Panc1 (cell line): ENCODE measurements at regions not wholly inside any gene's neighbourhood (a gene's known extent, or its start where the extent isn't known, plus 50 kb on each side); places are given as distances from the start of the nearest gene placed in this dataset.

Experiments
- ATAC-seq: fragments of 200-7000 bp; cut with Tn5 transposase; 2 replicates; pipeline ENCODE4 v1.9.1; 2020; ENCODE audit warnings: mild to moderate bottlenecking, moderate library complexity
- BruUV-seq: library from RNA; stranded (reverse); fragments of 400-500 nt; replicated peaks from 2 replicates; lab custom pipeline; 2021; lab: Mats Ljungman, UMichigan
- CTCF ChIA-PET: fragments of 300-600 bp; sonication (Branson Sonifier 250); formaldehyde crosslinking; loops from one replicate; lab custom pipeline; 2022; ENCODE audit warnings: antibody characterized with exemption; lab: Charles Lee
- POLR2A ChIA-PET: fragments of 300-600 bp; sonication (Branson Sonifier 250); formaldehyde crosslinking; loops from one replicate; lab custom pipeline; 2022; ENCODE audit warnings: antibody characterized with exemption; lab: Charles Lee
- DNase-seq: peaks from one replicate; pipeline ENCODE4 v3.0.0-alpha.2; 2010; ENCODE audit warnings: low read depth, low spot score
- H3K27ac ChIP-seq: 2 replicates; pipeline ENCODE4 v1.5.1; 2011; ENCODE audit warnings: mild to moderate bottlenecking, low read length, inconsistent platforms
- H3K27me3 ChIP-seq: fragments of 200-500 bp; sonication (Bioruptor generic); 2 replicates; pipeline ENCODE4 v1.6.0; 2014; ENCODE audit warnings: low read length, inconsistent platforms; ENCODE audit not compliant: control insufficient read depth, insufficient read depth
- H3K36me3 ChIP-seq: fragments of 200-500 bp; sonication (Bioruptor generic); 2 replicates; pipeline ENCODE4 v1.5.1; 2014; ENCODE audit warnings: inconsistent platforms, mild to moderate bottlenecking, low read length, moderate library complexity; ENCODE audit not compliant: control insufficient read depth, insufficient read depth
- H3K4me1 ChIP-seq: 2 replicates; pipeline ENCODE4 v1.5.1; 2011; ENCODE audit warnings: inconsistent platforms, mild to moderate bottlenecking, low read length, moderate library complexity; ENCODE audit not compliant: control insufficient read depth, insufficient read depth
- H3K4me3 ChIP-seq, 2 experiments: 2 replicates each; pipeline ENCODE4 v1.5.1; 2011 to 2012; ENCODE audit warnings: low read depth in 2 of 2, low read length in 2 of 2, mild to moderate bottlenecking in 2 of 2, inconsistent platforms in 1 of 2, moderate library complexity in 1 of 2
- H3K9me3 ChIP-seq: fragments of 200-500 bp; sonication (Bioruptor generic); 2 replicates; pipeline ENCODE4 v1.5.1; 2014; ENCODE audit warnings: low read depth, mild to moderate bottlenecking, inconsistent platforms, low read length, moderate library complexity; ENCODE audit not compliant: control insufficient read depth, insufficient read depth
- CTCF ChIP-seq: fragments of 450-650 bp; IDR thresholded peaks from 2 replicates; pipeline ENCODE4 v1.5.1; 2017; ENCODE audit warnings: mild to moderate bottlenecking
- POLR2AphosphoS5 ChIP-seq: IDR thresholded peaks from 2 replicates; pipeline ENCODE4 v1.6.1; 2012; ENCODE audit warnings: mild to moderate bottlenecking, low read depth, low read length, moderate library complexity
- REST ChIP-seq, 2 experiments: IDR thresholded peaks; 2 replicates each; pipeline ENCODE4 v1.6.1; 2011 to 2012; ENCODE audit warnings: low read depth in 2 of 2, control low read depth in 1 of 2, low read length in 1 of 2, mild to moderate bottlenecking in 1 of 2, moderate library complexity in 1 of 2; ENCODE audit not compliant: insufficient read depth in 1 of 2
- SIN3A ChIP-seq: IDR thresholded peaks from 2 replicates; pipeline ENCODE4 v1.6.1; 2012; ENCODE audit warnings: low read depth, mild to moderate bottlenecking, low read length, moderate library complexity, borderline replicate concordance; ENCODE audit not compliant: insufficient read depth
- TCF7L2 ChIP-seq: IDR thresholded peaks from 2 replicates; pipeline ENCODE4 v1.6.1; 2011; ENCODE audit warnings: mild to moderate bottlenecking, low read depth, low read length, inconsistent platforms
- in situ Hi-C: cut with HindIII; loops from 2 replicates; pipeline ENCODE4 v1.10.0; 2016; ENCODE audit warnings: low sequenced_read_pairs, low pct_unique_long_range_greater_than_20kb
- intact Hi-C: fragments of 100-400 bp; cut with micrococcal nuclease; formaldehyde crosslinking; loops from one replicate; pipeline ENCODE4 v1.10.0; 2022; ENCODE audit not compliant: unreplicated experiment

- Histone ChIP-seq H3K27ac (no peak overlapping the region), H3K36me3 (no peaks in the 10 kb centered on the region), H3K4me3 (no peak overlapping the region), H3K9me3 (no peaks in the 10 kb centered on the region), H3K4me1 (no peaks in the 10 kb centered on the region), H3K27me3 (no peaks in the 10 kb centered on the region)
- POLR2A ChIA-PET, result no interaction called here
- BruUV-seq, result no TSS peak
- in situ Hi-C loops, result no loop called here
- DNase-seq, result no peak
- no peak for ATAC-seq
- intact Hi-C loops, result no loop called here
- CTCF ChIA-PET, result no interaction called here
- no peak for TF ChIP-seq POLR2AphosphoS5
- TF ChIP-seq REST (IDR thresholded peaks at IDR 0.05; ENCODE audit: insufficient read depth in 1 of 2, low read depth in 2 of 2, low read length in 1 of 2), result no peak
- no peak for TF ChIP-seq CTCF
- no peak for TF ChIP-seq TCF7L2
- TF ChIP-seq SIN3A, result no peak
These were observed 201.3 kb upstream of the PRICKLE2 start for GRCh38 chr3:64426551-64426950.

- no TSS peak for BruUV-seq
- H3K27me3 ChIP-seq, result no peaks in the 10 kb centered on the region
- no peaks in the 10 kb centered on the region for H3K36me3 ChIP-seq
- ChIA-PET CTCF (no interaction called here), POLR2A (no interaction called here)
- no peaks in the 10 kb centered on the region for H3K4me1 ChIP-seq
- DNase-seq (no peak), ATAC-seq (no peak)
- intact Hi-C loops (no loop called here), in situ Hi-C loops (no loop called here)
- H3K27ac ChIP-seq, result no peak overlapping the region
- H3K9me3 ChIP-seq, result no peaks in the 10 kb centered on the region
- no peak overlapping the region for H3K4me3 ChIP-seq
- TF ChIP-seq POLR2AphosphoS5 (no peak), TCF7L2 (no peak), REST (IDR thresholded peaks at IDR 0.05; ENCODE audit: insufficient read depth in 1 of 2, low read depth in 2 of 2, low read length in 1 of 2) (no peak), SIN3A (no peak), CTCF (no peak)
These were observed 197.7 kb upstream of the PRICKLE2 start for GRCh38 chr3:64422932-64423331.
